Retinal pigment epithelial cell (primary cell): ENCODE measurements at regions not wholly inside any gene's neighbourhood (a gene's known extent, or its start where the extent isn't known, plus 50 kb on each side); places are given as distances from the start of the nearest gene placed in this dataset.

Source experiments
- DNase-seq: peaks from one replicate; pipeline ENCODE4 v3.0.0-alpha.2; 2010; ENCODE audit warnings: low read depth
- H3K4me3 ChIP-seq: 2 replicates; pipeline ENCODE4 v1.5.1; 2011; ENCODE audit warnings: mild to moderate bottlenecking, low read length, control low read depth, moderate library complexity
- TF ChIP-seq, protein P1 (sequence below): conservative IDR thresholded peaks from 2 replicates; pipeline ENCODE4 v1.5.1; 2011; ENCODE audit warnings: low read depth, low read length, control low read depth, inconsistent platforms

- TF ChIP-seq, protein P1, sequence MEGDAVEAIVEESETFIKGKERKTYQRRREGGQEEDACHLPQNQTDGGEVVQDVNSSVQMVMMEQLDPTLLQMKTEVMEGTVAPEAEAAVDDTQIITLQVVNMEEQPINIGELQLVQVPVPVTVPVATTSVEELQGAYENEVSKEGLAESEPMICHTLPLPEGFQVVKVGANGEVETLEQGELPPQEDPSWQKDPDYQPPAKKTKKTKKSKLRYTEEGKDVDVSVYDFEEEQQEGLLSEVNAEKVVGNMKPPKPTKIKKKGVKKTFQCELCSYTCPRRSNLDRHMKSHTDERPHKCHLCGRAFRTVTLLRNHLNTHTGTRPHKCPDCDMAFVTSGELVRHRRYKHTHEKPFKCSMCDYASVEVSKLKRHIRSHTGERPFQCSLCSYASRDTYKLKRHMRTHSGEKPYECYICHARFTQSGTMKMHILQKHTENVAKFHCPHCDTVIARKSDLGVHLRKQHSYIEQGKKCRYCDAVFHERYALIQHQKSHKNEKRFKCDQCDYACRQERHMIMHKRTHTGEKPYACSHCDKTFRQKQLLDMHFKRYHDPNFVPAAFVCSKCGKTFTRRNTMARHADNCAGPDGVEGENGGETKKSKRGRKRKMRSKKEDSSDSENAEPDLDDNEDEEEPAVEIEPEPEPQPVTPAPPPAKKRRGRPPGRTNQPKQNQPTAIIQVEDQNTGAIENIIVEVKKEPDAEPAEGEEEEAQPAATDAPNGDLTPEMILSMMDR, result no peak
- no peak for DNase-seq
- no peak overlapping the region for H3K4me3 ChIP-seq
These were observed 65.5 kb upstream of the NRXN3 start for GRCh38 chr14:78104655-78105054.

DNA sequence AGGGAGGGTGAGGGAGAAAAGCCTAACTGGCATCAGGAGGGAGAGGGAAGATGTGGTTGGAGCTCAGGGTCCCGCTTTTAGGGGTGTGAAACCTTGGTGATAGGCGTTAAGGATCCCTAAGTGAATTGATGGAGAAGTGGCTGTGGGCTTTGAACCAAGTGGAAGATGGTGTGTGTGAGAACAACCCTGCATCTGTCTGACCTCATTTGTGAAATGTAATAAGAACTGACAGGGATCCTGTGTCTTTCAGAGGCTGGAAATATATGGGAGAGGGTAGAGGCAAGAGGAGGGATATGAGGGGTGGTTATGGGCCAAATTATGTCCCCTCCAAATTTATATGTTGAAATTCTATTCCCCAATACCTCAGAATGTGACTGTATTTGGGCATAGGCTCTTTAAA, 63.8 kb upstream of the NRXN3 start:
- TF ChIP-seq, protein P1, result no peak
- DNase-seq, result no peak
- H3K4me3 ChIP-seq, result no peak overlapping the region

DNA sequence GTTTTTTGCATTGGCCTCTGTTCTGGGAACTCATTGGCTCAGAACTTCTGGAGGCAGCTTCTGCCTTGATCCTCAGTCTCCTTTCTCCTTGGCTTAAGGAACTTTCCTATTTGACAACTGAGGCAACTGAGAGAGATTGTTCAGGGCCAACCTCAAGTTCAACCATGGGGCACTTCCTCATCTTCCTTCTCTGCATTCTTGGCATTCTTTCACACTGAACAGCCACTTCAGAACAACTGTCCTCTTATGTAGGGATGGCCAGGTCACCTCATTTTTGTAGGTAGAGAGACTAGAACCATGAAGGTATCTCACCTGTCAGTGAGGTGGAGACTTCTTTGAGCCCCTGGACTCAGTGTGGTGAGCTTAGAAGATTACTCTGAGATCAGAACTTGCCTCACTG, 63.0 kb upstream of the NRXN3 start:
- no peak overlapping the region for H3K4me3 ChIP-seq
- no peak for DNase-seq
- TF ChIP-seq, protein P1, result no peak

DNA sequence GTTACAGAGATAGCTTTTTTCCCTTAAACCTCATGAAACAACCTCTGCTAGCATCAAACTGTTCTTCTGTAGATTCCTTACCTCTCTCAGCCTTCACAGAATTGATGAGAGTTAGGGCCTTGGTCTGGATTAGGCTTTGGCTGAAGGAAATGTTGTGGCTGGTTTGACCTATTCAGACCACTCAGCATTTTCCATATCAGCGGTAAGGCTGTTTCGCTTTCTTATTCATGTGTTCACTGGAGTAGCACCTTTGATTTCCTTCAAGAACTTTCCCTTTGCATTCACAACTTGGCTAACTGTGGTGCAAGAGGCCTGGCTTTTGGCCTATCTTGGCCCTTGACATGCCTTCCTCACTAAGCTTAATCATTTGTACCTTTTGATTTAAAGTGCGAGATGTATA, 50.7 kb upstream of the NRXN3 start:
- H3K4me3 ChIP-seq, result no peak overlapping the region
- TF ChIP-seq, protein P1, result no peak
- DNase-seq, result no peak
